H1 (cell line): ENCODE measurements at regions not wholly inside any gene's neighbourhood (a gene's known extent, or its start where the extent isn't known, plus 50 kb on each side); places are given as distances from the start of the nearest gene placed in this dataset.
A peak's percentile ranks its signal among the peaks of the same experiment; 100 is the strongest.

Source experiments
- CTCF ChIA-PET: fragments of 300-600 bp; sonication (Branson Sonifier 250); formaldehyde crosslinking; loops from one replicate; lab custom pipeline; 2021; ENCODE audit not compliant: partially characterized antibody; lab: Charles Lee
- POLR2A ChIA-PET: fragments of 300-600 bp; sonication (Branson Sonifier 250); formaldehyde crosslinking; loops from one replicate; lab custom pipeline; 2021; ENCODE audit warnings: inconsistent platforms; ENCODE audit not compliant: partially characterized antibody; lab: Charles Lee
- DNase-seq, 2 experiments: peaks; one replicate each; pipeline versions ENCODE4 v3.0.0 to v3.0.0-alpha.2; 2010 to 2022; ENCODE audit warnings: low spot score in 2 of 2, low read depth in 1 of 2, mixed read lengths in 1 of 2
- FAIRE-seq: peaks from 2 replicates; lab custom pipeline; 2011; peaks lifted over from hg19 to GRCh38; lab: Jason Lieb, UNC
- H2AFZ ChIP-seq: 2 replicates; pipeline ENCODE4 v1.8.1; 2012; ENCODE audit warnings: low read length, inconsistent platforms
- H2AK5ac ChIP-seq: 2 replicates; pipeline ENCODE4 v1.6.1; 2013; ENCODE audit warnings: low read depth, low read length
- H2BK120ac ChIP-seq: replicated peaks from 2 replicates; pipeline ENCODE3; 2013; ENCODE audit warnings: low read depth, low read length, inconsistent platforms
- H2BK12ac ChIP-seq: 2 replicates; pipeline ENCODE4 v1.6.1; 2013; ENCODE audit warnings: low read depth, low read length
- H2BK15ac ChIP-seq: 2 replicates; pipeline ENCODE4 v1.6.1; 2013; ENCODE audit warnings: low read length
- H2BK20ac ChIP-seq: 2 replicates; pipeline ENCODE4 v1.6.1; 2013; ENCODE audit warnings: low read length
- H2BK5ac ChIP-seq: 2 replicates; pipeline ENCODE4 v1.6.1; 2013; ENCODE audit warnings: low read depth, low read length
- H3K14ac ChIP-seq: 2 replicates; pipeline ENCODE4 v1.6.1; 2013; ENCODE audit warnings: inconsistent platforms; ENCODE audit not compliant: insufficient read length
- H3K18ac ChIP-seq: 2 replicates; pipeline ENCODE4 v1.6.1; 2013; ENCODE audit warnings: low read length; ENCODE audit errors: extremely low read depth
- H3K23ac ChIP-seq: 2 replicates; pipeline ENCODE4 v1.6.1; 2013; ENCODE audit warnings: inconsistent platforms; ENCODE audit not compliant: insufficient read length
- H3K23me2 ChIP-seq: 2 replicates; pipeline ENCODE4 v1.6.1; 2013; ENCODE audit warnings: low read depth, low read length
- H3K27ac ChIP-seq: 2 replicates; pipeline ENCODE4 v1.6.1; 2011; ENCODE audit warnings: low read depth, low read length, inconsistent platforms
- H3K27me3 ChIP-seq, 4 experiments: replicated peaks in 1 of 4; 1 replicate in 1 of 4; 2 replicates in 3 of 4; pipeline versions ENCODE4 v1.6.1 to v1.8.1; 2011 to 2013; ENCODE audit warnings: low read length in 3 of 4, mild to moderate bottlenecking in 3 of 4, inconsistent platforms in 2 of 4, mixed read lengths in 2 of 4, moderate library complexity in 1 of 4; ENCODE audit not compliant: control insufficient read depth in 3 of 4, insufficient read depth in 3 of 4; ENCODE audit errors: extremely low read depth in 1 of 4
- H3K36me3 ChIP-seq, 4 experiments: 2 replicates each; pipeline versions ENCODE4 v1.6.1 to v1.8.1; 2011 to 2013; ENCODE audit warnings: mild to moderate bottlenecking in 4 of 4, low read length in 3 of 4, moderate library complexity in 2 of 4, control low read depth in 1 of 4, inconsistent platforms in 1 of 4; ENCODE audit not compliant: insufficient read depth in 4 of 4, control insufficient read depth in 2 of 4
- H3K4ac ChIP-seq: replicated peaks from 2 replicates; pipeline ENCODE3; 2013; ENCODE audit warnings: low read length, low read depth, mixed read lengths, inconsistent platforms; ENCODE audit not compliant: insufficient read length
- H3K4me1 ChIP-seq, 4 experiments: replicated peaks in 1 of 4; 1 replicate in 1 of 4; 2 replicates in 3 of 4; pipeline versions ENCODE4 v1.6.1 to v1.8.1; 2011 to 2013; ENCODE audit warnings: low read length in 3 of 4, inconsistent platforms in 2 of 4, mixed read lengths in 1 of 4; ENCODE audit not compliant: insufficient read depth in 4 of 4, control insufficient read depth in 3 of 4
- H3K4me2 ChIP-seq, 2 experiments: 2 replicates each; pipeline versions ENCODE4 v1.6.1 to v1.8.1; 2011 to 2013; ENCODE audit warnings: low read depth in 2 of 2, low read length in 2 of 2, control low read depth in 1 of 2, inconsistent platforms in 1 of 2, mild to moderate bottlenecking in 1 of 2; ENCODE audit not compliant: insufficient read depth in 1 of 2
- H3K4me3 ChIP-seq, 4 experiments: fragments of 200-600, 300-600 bp in 1 of 4; sonication (generic), shearing (Covaris generic), sonication (Bioruptor Twin) in 1 of 4; 2 replicates each; pipeline versions ENCODE4 v1.5.1 to v1.8.1; 2011 to 2016; ENCODE audit warnings: low read length in 4 of 4, low read depth in 3 of 4, control low read depth in 2 of 4, inconsistent platforms in 2 of 4, mild to moderate bottlenecking in 2 of 4, mixed read lengths in 1 of 4, moderate library complexity in 1 of 4; ENCODE audit not compliant: insufficient read depth in 2 of 4; ENCODE audit errors: extremely low read depth in 1 of 4
- H3K56ac ChIP-seq: replicated peaks from 2 replicates; pipeline ENCODE3; 2013; ENCODE audit warnings: low read depth, mild to moderate bottlenecking, mixed read lengths, low read length, inconsistent platforms; ENCODE audit not compliant: insufficient read length
- H3K79me1 ChIP-seq: 2 replicates; pipeline ENCODE4 v1.6.1; 2013; ENCODE audit warnings: low read depth, low read length, control low read depth
- H3K79me2 ChIP-seq, 2 experiments: 2 replicates each; pipeline versions ENCODE4 v1.6.1 to v1.8.1; 2012 to 2013; ENCODE audit warnings: low read length in 2 of 2, mild to moderate bottlenecking in 2 of 2, inconsistent platforms in 1 of 2; ENCODE audit not compliant: insufficient read depth in 2 of 2, control insufficient read depth in 1 of 2
- H3K9ac ChIP-seq, 4 experiments: replicated peaks in 1 of 4; 1 replicate in 1 of 4; 2 replicates in 3 of 4; pipeline versions ENCODE4 v1.6.1 to v1.8.1; 2011 to 2013; ENCODE audit warnings: low read depth in 3 of 4, low read length in 3 of 4, control low read depth in 2 of 4, mild to moderate bottlenecking in 2 of 4, moderate library complexity in 2 of 4, inconsistent platforms in 1 of 4; ENCODE audit errors: extremely low read depth in 1 of 4
- H3K9me3 ChIP-seq, 2 experiments: 2 replicates each; pipeline versions ENCODE4 v1.6.1 to v1.8.1; 2012 to 2013; ENCODE audit warnings: mild to moderate bottlenecking in 2 of 2, moderate library complexity in 2 of 2, control low read depth in 1 of 2, inconsistent platforms in 1 of 2, low read depth in 1 of 2, low read length in 1 of 2, mixed read lengths in 1 of 2; ENCODE audit not compliant: insufficient read depth in 2 of 2
- H4K20me1 ChIP-seq, 2 experiments: replicated peaks in 1 of 2; 2 replicates each; pipeline versions ENCODE3 to v1.8.1; 2011 to 2013; ENCODE audit warnings: inconsistent platforms in 2 of 2, low read length in 2 of 2, mild to moderate bottlenecking in 1 of 2; ENCODE audit not compliant: insufficient read depth in 2 of 2, control insufficient read depth in 1 of 2
- H4K5ac ChIP-seq: 2 replicates; pipeline ENCODE4 v1.6.1; 2013; ENCODE audit warnings: low read length, low read depth, mixed read lengths, inconsistent platforms; ENCODE audit not compliant: insufficient read length
- H4K8ac ChIP-seq: 2 replicates; pipeline ENCODE4 v1.8.0; 2013; ENCODE audit warnings: mild to moderate bottlenecking, moderate library complexity, low read length, inconsistent platforms; ENCODE audit not compliant: insufficient read depth; ENCODE audit errors: extremely low read depth
- H4K91ac ChIP-seq: replicated peaks from 2 replicates; pipeline ENCODE3; 2013; ENCODE audit warnings: low read length, mixed read lengths, inconsistent platforms; ENCODE audit not compliant: insufficient read length
- BCL11A ChIP-seq, 2 experiments: IDR thresholded peaks; one replicate each; pipeline ENCODE4 v1.6.1; 2011; ENCODE audit warnings: low read depth in 2 of 2, low read length in 2 of 2, mild to moderate bottlenecking in 2 of 2
- BRCA1 ChIP-seq: IDR thresholded peaks from 2 replicates; pipeline ENCODE4 v1.6.1; 2012; ENCODE audit warnings: low read depth, low read length, improper control_type of control experiment
- CREB1 ChIP-seq: IDR thresholded peaks from 2 replicates; pipeline ENCODE4 v1.6.1; 2012; ENCODE audit warnings: inconsistent platforms
- EGR1 ChIP-seq: IDR thresholded peaks from 2 replicates; pipeline ENCODE4 v1.6.1; 2011; ENCODE audit warnings: low read depth, low read length, borderline replicate concordance
- FOSL1 ChIP-seq: IDR thresholded peaks from 2 replicates; pipeline ENCODE4 v1.6.1; 2011; ENCODE audit warnings: mild to moderate bottlenecking, low read depth, low read length, moderate library complexity; ENCODE audit not compliant: insufficient read depth
- GTF2F1 ChIP-seq: IDR thresholded peaks from 2 replicates; pipeline ENCODE4 v1.6.1; 2012; ENCODE audit warnings: low read depth, low read length, improper control_type of control experiment, borderline replicate concordance
- KDM1A ChIP-seq: fragments of 200-600, 300-600 bp; sonication (generic); IDR thresholded peaks from 2 replicates; pipeline ENCODE4 v1.7.1; 2016; ENCODE audit warnings: mild to moderate bottlenecking, low read length, borderline replicate concordance
- KDM4A ChIP-seq: IDR thresholded peaks from one replicate; pipeline ENCODE4 v1.7.1; 2012; ENCODE audit warnings: low read depth, mild to moderate bottlenecking, moderate library complexity, low read length, inconsistent platforms; ENCODE audit not compliant: severe bottlenecking
- MAX ChIP-seq: IDR thresholded peaks from 2 replicates; pipeline ENCODE4 v1.6.1; 2012; ENCODE audit warnings: inconsistent platforms
- PHF8 ChIP-seq: fragments of 200-600 bp; sonication (generic); conservative IDR thresholded peaks from 2 replicates; pipeline ENCODE4 v1.7.1; 2012; ENCODE audit warnings: low read depth, mild to moderate bottlenecking, inconsistent platforms, low read length, moderate library complexity
- RBBP5 ChIP-seq: IDR thresholded peaks from 2 replicates; pipeline ENCODE4 v1.7.1; 2012; ENCODE audit warnings: low read depth, mild to moderate bottlenecking, inconsistent platforms, low read length, moderate library complexity, borderline replicate concordance
- RFX5 ChIP-seq: IDR thresholded peaks from 2 replicates; pipeline ENCODE4 v1.6.1; 2011; ENCODE audit warnings: low read depth, low read length, improper control_type of control experiment, borderline replicate concordance
- SIRT6 ChIP-seq: IDR thresholded peaks from one replicate; pipeline ENCODE4 v1.7.1; 2012; ENCODE audit warnings: low read length, inconsistent platforms
- SP2 ChIP-seq: IDR thresholded peaks from 2 replicates; pipeline ENCODE4 v1.6.1; 2012; ENCODE audit warnings: mild to moderate bottlenecking, low read length, inconsistent platforms
- TCF12 ChIP-seq: IDR thresholded peaks from 2 replicates; pipeline ENCODE4 v1.6.1; 2011; ENCODE audit warnings: low read depth, mild to moderate bottlenecking, low read length
- ZNF274 ChIP-seq: IDR thresholded peaks from 2 replicates; pipeline ENCODE4 v1.7.0; 2012; ENCODE audit warnings: low read length, borderline replicate concordance; ENCODE audit errors: extremely low read depth
- WGBS, 2 experiments: shearing (Covaris generic) in 1 of 2; methylation state at CpG; one replicate each; pipeline versions ENCODE4 v1.1.6 to v1.1.7; 2013 to 2015; ENCODE audit warnings: low lambda C conversion rate in 2 of 2, mixed read lengths in 2 of 2, inconsistent platforms in 1 of 2, low coverage in 1 of 2, missing lambda C conversion rate in 1 of 2; ENCODE audit not compliant: insufficient replicate concordance in 2 of 2, insufficient coverage in 1 of 2, insufficient read length in 1 of 2; ENCODE audit errors: extremely low coverage in 1 of 2, missing lambda C conversion rate in 1 of 2; 5-methylcytosine and 5-hydroxymethylcytosine counted together

- Histone ChIP-seq H2BK5ac (no peak overlapping the region), H2BK20ac (no peak overlapping the region), H3K36me3 (no peaks in the 10 kb centered on the region), H3K14ac (no peak overlapping the region), H2BK12ac (no peak overlapping the region), H2AK5ac (no peak overlapping the region), H4K20me1 (no peaks in the 10 kb centered on the region), H3K18ac (no peak overlapping the region), H2BK120ac (no peak overlapping the region), H3K27me3 (no peaks in the 10 kb centered on the region), H4K91ac (no peak overlapping the region), H3K27ac (no peak overlapping the region), H3K4ac (no peak overlapping the region), H4K8ac (no peak overlapping the region), H3K4me3 (no peak overlapping the region), H3K4me2 (no peak overlapping the region), H2AFZ (peak overlapping the region; percentile 30; the same call in 1 of the 2 replicates), H3K9me3 (no peaks in the 10 kb centered on the region), H3K9ac (no peak overlapping the region), H3K56ac (no peak overlapping the region), H3K23ac (no peak overlapping the region), H4K5ac (no peak overlapping the region), H2BK15ac (no peak overlapping the region), H3K79me2 (no peaks in the 10 kb centered on the region), H3K79me1 (no peaks in the 10 kb centered on the region), H3K4me1 (no peaks in the 10 kb centered on the region), H3K23me2 (no peaks in the 10 kb centered on the region; the same call in 1 of the 2 replicates)
- no peak for DNase-seq
- ChIA-PET CTCF (interaction anchor here (0.5 to 1.2 kb wide), 3 partner anchors 11 to 121 kb away, joined by 3 read pairs; no protein-coding TSS in a partner anchor), POLR2A (no interaction called here)
- TF ChIP-seq PHF8: no peak
- no peak for TF ChIP-seq GTF2F1
- TF ChIP-seq MAX: no peak
- no peak for TF ChIP-seq FOSL1
- no peak for TF ChIP-seq CREB1
- no peak for TF ChIP-seq EGR1
- no peak for TF ChIP-seq SIRT6
- TF ChIP-seq RBBP5: no peak
- no peak for TF ChIP-seq KDM4A
- TF ChIP-seq KDM1A: no peak
- TF ChIP-seq RFX5: no peak
- TF ChIP-seq SP2: no peak
- no peak for TF ChIP-seq TCF12
- no peak for TF ChIP-seq BRCA1
- TF ChIP-seq BCL11A (IDR thresholded peaks at IDR 0.05; ENCODE audit: low read depth in 2 of 2, low read length in 2 of 2): no peak
- no peak for TF ChIP-seq ZNF274
- WGBS, 2 experiments: 89% methylated on average over 2 of the region's 2 CpGs; no CpG with 5 or more reads in 1 of the 2 experiments
- FAIRE-seq: no peak
Measured at GRCh38 chr10:53072144-53072543, 299.6 kb upstream of the MBL2 start.
